Astrocyte of the cerebellum (primary cell): ENCODE measurements at regions not wholly inside any gene's neighbourhood (a gene's known extent, or its start where the extent isn't known, plus 50 kb on each side); places are given as distances from the start of the nearest gene placed in this dataset.

Experiments used
- DNase-seq: peaks from one replicate; pipeline ENCODE4 v3.0.0-alpha.2; 2011; ENCODE audit warnings: low read depth
- H3K4me3 ChIP-seq: 2 replicates; pipeline ENCODE4 v1.5.1; 2011; ENCODE audit warnings: mild to moderate bottlenecking, low read depth, low read length, moderate library complexity
- CTCF ChIP-seq: IDR thresholded peaks from 2 replicates; pipeline ENCODE4 v1.5.1; 2012; ENCODE audit warnings: low read length, low read depth, moderate library complexity, mild to moderate bottlenecking; ENCODE audit errors: missing control alignments
- in situ Hi-C: cut with HindIII; loops from 2 replicates; pipeline ENCODE4 v1.10.0; 2017; ENCODE audit warnings: low sequenced_read_pairs

GRCh38 chr13:96899946-96900345 is 94.3 kb downstream of the OXGR1 start:
- DNase-seq, result no peak
- no peak overlapping the region for H3K4me3 ChIP-seq
- no peak for TF ChIP-seq CTCF
- in situ Hi-C loops, result no loop called here

- in situ Hi-C loops, result no loop called here
- no peak overlapping the region for H3K4me3 ChIP-seq
Observed at GRCh38 chr13:96898646-96899254, 95.5 kb downstream of the OXGR1 start.

GRCh38 chr13:96898212-96898611 is 96.1 kb downstream of the OXGR1 start:
- peak; percentile 63 for DNase-seq
- no peak overlapping the region for H3K4me3 ChIP-seq
- in situ Hi-C loops, result no loop called here
- no peak for TF ChIP-seq CTCF

More at GRCh38 chr13:96898646-96899254, 95.5 kb downstream of the OXGR1 start:
- DNase-seq, result no peak
- no peak for TF ChIP-seq CTCF
